HG02970 (cell line): ENCODE measurements at regions not wholly inside any gene's neighbourhood (a gene's known extent, or its start where the extent isn't known, plus 50 kb on each side); places are given as distances from the start of the nearest gene placed in this dataset.
"Not testable (repeated sequence)": the region's sequence is repeated elsewhere in the genome, so short reads cannot be mapped to it uniquely, and the experiment has no call there.

Source experiments
- ATAC-seq: cut with Tn5 transposase; IDR thresholded peaks from one replicate; pipeline ENCODE4 v1.9.1; 2021; ENCODE audit warnings: mild to moderate bottlenecking, moderate library complexity, moderate number of reproducible peaks; ENCODE audit not compliant: unreplicated experiment, low FRiP score

DNA sequence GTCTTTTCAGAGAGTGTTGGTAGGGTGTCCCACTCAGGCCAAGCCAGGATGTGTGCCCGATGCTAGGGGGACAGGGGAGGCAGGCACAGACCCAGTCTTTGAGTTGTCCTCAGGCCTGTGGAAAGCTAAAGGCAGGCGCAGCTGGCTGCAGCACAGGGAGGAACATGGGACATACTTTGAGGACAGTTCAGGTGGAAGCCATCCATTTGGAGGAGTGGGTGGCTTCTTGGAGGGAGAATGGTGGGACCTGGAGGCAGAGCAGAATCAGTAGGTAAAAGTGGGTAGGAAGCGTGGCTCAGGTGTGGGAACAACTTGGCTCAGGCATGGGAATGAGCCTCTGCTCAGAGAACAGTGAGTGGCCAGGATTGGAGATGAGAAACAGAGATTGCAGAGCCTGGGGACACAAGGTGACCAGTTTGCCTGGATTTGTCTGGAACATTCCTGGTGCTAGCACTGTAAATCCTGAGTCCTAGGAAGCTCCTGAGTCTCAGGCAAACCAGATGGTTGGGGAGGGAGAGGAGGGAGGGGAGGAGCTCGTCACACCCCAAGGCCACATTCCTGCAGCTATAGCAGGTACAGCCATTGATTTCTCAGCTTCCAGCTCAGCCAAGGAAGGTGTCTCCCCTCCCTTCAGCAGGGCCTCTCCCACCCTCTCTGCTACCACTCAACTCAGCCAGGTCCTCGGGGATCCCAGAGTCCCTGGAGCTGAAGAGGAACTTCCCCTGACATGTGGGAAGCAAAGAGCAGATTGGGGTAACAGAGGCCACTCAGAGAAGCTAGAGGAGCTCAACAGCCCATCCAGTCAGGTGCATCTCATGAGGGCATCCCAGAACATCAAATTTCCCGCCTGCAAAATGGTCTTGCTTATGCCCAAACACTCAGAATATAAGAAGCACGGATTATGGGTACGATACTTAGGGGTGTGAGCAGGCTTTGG lies 65.2 kb upstream of the TINAGL1 start:
- ATAC-seq, result no peak

DNA sequence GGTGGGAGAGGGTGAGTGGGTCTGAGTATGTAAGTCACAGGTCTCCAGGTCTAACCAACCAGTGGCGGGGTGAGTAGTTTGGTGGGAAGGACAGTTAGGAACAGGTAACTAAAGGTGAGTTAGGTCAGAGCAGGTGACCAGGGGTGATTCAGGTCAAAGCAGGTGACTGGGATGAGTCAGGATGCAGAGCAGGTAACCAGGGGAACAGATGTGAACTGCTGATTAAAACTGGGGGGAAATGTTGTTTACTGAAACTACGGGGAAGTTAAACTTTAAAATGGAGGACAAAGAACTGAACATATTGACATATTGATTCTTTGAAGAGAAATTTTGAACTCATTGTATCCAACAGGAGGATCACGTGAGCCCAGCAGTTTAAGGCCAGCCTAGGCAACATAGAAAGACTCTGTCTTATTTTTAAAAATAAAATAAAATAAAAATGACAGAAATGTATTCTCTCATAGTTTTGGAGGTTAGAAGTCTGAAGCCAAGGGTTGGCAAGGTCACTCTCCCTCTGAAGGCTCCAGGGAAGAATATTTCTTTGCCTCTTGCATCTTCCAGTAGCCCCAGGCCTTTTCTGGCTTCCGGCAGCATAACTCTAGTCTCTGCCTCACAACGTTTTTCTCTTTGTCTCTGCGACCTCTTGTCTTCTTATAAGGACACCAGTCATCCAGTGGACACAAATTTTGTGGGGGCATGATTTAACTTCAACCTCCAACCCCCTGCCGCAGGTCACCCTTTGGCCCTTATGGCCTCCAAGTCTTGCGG lies 64.3 kb upstream of the TINAGL1 start:
- ATAC-seq, result no peak

DNA sequence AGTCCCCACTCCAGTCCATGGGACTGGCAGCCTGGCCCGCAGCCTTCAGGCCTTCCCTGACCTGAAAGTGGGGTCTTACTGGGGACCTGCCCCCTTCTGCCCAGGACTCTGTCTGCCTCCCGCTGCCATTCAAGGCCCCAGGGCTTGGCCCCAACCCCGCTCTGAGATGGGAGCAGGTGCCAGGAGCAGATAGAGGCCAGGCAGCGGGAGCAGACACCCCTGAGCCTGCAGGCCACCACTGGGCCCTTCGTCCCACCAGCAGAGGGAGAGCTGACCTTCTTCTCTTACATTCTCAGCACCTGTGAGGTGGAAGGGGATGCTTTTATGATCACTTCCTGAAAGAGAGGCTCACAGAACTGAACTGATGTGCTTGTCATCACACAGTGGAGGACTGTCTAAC lies 62.2 kb upstream of the TINAGL1 start:
- ATAC-seq, result no peak

DNA sequence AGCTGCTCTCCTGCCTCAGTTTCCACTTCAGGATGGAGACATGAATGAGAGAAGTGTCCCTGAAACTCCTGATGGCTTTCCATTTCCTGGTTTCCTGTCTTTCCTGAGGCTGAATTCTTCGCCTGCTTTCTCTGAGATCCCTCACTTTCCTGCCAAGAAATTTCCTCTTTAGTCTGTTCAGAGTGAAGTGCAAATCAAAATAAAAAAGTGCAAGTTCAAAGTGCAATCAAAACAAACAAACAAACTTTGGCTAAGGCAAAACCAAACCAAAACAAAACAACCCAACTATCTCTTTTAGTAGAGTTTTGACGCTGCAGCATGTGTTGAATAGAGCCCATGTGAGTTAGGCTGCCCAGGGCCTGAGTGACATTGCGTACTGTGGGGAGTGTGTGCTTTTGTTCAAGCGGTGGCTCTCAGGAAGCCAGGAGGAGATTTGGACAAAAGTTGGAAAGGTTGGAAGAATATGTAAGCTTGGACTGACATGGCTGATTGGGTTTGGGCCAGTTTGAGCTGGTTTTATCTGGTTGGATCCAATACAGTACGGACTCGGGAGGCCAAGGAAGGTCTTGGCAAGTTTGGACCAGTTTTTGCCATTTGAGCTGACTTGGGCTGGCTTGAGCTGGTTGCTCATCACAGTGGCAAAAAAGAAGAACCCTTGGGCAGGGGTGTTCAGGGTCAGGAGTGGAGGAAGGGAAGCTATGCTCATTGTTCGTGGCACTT lies 61.1 kb upstream of the TINAGL1 start:
- no peak for ATAC-seq

DNA sequence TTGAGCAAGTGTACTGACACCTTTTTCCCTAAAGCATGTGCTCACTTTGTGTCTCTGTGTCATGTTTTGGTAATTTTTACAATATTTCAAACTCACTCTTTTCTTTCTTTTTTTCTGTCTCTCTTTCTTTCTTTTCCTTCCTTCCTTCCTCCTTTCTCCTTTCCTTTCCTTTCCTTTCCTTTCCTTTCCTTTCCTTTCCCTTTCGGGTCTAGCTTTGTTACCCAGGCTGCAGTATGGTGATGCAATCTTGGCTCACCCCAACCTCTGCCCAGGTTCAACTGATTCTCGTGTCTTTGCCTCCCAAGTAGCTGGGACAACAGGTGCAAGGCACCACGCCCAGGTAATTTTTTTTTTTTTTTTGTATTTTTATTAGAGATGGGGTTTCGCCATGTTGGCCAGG lies 60.4 kb upstream of the TINAGL1 start:
- ATAC-seq, result no peak

DNA sequence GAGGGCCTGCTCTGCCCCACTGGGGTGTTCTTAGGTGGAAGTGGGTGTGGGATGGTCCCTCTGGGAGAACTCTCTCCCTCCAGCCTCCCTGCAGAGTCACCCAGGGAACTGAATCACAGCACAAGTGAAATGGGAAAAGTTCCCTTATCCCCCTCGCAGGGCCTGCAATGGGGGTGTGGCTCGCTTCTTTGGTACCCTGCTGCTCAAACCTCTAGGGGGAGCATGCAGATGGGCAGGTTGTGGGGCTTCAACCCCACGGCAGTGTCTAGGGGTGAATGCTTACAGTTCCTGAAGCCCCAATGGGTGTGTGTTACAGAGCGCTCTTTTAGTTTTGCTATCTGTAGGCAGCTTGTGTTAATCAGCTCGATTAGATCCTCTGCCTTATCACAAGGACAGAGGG lies 59.0 kb upstream of the TINAGL1 start:
- no peak for ATAC-seq

DNA sequence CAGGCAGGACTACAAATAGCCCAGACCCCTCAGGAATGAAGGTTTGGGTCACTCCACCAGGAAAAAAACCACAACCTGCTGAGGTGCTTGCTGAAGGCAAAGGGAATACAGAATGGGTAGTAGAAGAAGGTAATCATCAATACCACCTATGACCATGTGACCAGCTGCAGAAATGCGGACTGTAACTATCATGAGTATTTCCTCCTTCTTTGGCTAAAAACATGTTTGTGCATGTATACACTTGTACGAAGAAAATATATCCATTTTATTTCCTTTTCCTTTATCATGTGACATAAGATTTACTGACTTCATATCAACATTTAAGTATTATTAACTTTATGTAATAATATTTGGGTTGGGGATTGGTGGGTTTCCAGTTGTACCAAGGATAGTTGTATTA lies 58.3 kb upstream of the TINAGL1 start:
- ATAC-seq, result not testable (repeated sequence)

DNA sequence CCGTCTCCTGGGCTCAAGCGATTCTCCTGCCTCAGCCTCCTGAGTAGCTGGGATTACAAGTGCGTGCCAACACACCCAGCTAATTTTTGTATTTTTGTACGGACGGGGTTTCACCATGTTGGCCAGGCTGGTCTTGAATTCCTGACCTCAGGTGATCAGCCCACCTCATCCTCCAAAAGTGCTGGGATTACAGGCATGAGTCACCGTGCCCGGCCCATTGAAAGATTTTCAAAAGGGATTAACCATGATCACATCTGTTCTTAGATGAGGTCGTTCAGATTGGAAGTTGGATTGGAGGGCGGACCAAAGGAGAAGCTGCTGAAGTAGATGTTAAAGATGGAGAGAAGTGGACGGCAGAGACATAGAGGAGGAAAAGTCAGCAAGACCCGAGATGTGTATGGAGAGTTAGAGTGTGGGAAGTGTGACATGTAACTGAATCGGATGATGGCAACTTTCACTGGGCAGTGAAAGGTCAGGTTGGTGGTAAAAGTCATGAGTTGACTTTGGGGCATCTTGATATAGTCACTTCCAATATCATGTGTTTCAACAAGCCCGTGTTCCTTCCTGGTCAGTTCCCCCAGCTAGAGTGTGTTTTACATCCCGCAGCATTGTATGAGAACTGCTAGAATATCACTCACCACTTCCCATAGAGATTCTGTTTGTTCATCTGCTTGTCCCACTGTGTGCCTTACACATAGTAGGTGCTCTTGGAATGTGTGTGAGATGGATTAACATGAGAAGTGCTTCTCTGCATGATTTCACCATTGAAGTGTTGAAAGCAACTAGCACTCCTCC lies 54.4 kb upstream of the TINAGL1 start:
- ATAC-seq, result no peak

DNA sequence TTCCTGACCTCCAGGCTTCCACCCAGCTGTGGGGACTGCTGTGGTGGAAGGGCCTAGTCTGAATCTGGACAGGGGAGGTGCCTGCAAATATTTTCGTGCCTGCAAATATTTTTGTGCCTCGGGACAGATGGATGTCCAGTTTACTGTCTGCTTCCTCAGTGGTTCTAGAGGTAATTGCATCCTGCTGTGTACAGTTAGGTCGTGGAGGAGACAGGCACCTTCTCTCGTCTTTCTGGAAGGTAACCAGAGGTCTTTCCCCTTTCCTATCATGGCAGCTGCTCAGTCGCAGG lies 53.8 kb upstream of the TINAGL1 start:
- ATAC-seq, result no peak

DNA sequence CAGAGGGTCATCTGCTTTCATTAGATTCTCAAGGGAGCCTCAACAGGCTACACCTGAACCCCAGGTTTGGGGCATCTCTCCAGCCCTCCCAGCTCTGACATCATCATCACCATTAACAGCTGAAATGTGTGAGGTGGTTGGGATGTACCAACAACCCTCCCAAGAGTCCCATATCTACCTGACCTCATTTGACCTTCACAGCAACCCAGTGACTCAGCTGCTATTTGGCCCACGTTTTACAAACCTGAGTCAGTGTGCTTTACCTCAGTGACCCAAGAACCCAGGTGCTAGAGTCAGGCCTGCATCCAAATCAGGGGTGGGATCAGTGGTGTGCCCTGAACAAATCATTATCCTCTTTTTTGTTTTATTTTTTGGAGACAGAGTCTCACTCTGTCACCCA lies 53.3 kb upstream of the TINAGL1 start:
- no peak for ATAC-seq

DNA sequence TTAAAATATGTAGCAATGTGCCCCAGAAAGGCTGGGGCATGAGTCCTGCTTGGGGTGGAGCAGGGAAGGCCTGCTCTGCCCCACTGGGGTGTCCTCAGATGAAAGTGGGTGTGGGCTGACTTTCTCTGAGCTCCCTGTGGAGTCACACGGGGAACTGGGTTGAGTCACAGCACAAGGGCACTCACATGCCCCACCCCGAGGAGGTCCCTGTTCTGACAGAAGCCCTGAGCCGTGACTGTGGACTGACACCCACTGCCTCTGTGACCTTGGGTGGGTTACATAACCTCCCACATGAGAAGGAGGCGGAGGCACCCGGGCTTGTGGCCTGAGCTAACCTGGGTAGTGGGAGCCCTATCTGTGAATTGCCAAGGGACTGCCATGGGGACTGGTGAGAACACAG lies 52.5 kb upstream of the TINAGL1 start:
- no peak for ATAC-seq

DNA sequence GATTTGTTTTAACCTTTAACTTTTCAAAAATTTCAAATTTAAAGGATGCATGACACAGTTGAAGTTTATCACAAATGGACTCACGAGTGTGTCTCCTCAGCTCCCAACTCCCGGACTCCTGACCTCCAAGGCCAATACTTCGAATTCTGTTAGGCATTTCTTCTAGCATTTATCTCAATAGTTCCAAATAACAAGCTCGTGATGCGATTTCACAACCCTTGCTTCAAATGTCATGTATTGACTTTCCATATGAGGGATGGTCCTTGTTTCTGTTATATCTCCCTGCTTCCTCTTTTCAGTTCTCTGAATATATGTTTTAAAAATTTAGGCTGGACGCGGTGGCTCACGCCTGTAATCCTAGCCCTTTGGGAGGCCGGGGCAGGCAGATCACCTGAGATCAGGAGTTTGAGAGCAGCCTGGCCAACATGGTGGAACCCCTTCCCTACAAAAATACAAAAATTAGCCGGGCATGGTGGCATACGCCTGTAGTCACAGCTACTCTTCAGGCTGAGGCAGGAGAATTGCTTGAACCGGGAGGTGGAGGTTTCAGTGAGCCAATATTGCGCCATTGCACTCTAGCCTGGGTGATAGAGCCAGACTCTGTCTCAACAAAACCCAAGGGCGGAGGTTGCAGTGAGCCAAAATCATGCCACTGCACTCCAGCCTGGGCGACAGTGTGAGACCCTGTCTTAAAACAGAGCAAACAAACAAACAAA lies 52.0 kb upstream of the TINAGL1 start:
- ATAC-seq, result no peak
